HG03378 (cell line): ENCODE measurements at regions not wholly inside any gene's neighbourhood (a gene's known extent, or its start where the extent isn't known, plus 50 kb on each side); places are given as distances from the start of the nearest gene placed in this dataset.
A peak's percentile ranks its signal among the peaks of the same experiment; 100 is the strongest.
"Not testable (repeated sequence)": the region's sequence is repeated elsewhere in the genome, so short reads cannot be mapped to it uniquely, and the experiment has no call there.

Experiments
- ATAC-seq: cut with Tn5 transposase; IDR thresholded peaks from one replicate; pipeline ENCODE4 v1.9.1; 2021; ENCODE audit warnings: mild to moderate bottlenecking, moderate library complexity; ENCODE audit not compliant: unreplicated experiment

DNA sequence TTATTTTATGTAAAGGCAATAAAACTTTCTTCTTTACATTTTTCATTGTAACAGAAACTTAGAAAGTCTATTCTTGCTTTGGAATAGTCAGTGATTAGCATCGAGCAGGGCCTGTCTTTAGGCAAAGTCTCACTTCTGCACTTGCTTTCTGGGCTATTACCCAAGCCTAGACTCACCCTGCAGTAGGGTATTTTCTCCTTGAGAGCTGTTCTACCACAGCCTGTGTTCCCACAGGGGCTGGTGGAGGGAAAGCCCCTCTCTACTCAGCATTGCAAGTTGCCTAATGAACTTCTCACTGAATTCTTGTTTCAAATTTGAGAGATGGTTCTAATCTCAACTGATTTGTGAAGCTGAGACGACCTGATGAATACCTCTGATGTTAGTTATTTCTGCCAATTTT is 111.7 kb upstream of the KLHL14 start:
- ATAC-seq: peak; percentile 91

- ATAC-seq: no peak
These were observed 108.2 kb upstream of the KLHL14 start for GRCh38 chr18:32881009-32881408.

DNA sequence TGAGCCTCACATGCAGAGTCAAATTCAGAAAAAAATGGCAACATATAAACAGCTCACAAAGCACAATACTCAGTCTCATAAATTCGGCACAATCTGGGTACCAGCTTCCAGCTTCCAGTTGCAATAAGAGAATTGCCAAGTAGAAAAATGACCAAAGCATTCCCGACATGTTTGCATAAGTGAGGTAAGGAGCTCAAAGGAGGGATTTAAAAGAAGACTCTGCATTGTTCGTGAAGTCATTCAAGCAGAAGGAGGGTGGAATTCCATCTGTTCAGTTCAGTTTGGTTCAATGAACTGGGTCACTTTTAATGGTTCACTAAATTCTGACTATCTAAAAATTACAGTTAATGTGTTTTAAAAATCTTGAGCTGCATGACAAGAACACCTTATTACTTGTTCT is 106.7 kb upstream of the KLHL14 start:
- ATAC-seq: no peak

DNA sequence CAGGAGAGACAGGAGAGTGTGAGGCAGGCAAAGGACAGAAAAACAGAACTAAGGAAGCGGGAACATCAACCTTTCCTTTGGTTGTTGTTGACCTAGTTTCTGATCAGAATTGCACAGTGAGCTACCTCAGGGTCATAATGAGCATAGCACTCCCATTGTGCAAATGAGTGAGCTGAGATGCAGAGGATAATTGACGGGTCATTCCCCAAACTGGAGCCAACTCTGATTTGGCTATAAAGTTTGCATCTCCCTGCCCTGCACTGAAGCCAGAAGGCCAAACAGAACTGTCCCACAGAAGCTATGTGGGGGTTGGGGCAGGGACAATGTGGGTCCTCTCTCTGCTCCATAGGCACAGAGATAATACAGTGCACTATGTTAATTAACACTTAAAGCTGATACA is 105.6 kb upstream of the KLHL14 start:
- ATAC-seq: no peak

- ATAC-seq: no peak
These were observed 104.5 kb upstream of the KLHL14 start for GRCh38 chr18:32877371-32877770.

DNA sequence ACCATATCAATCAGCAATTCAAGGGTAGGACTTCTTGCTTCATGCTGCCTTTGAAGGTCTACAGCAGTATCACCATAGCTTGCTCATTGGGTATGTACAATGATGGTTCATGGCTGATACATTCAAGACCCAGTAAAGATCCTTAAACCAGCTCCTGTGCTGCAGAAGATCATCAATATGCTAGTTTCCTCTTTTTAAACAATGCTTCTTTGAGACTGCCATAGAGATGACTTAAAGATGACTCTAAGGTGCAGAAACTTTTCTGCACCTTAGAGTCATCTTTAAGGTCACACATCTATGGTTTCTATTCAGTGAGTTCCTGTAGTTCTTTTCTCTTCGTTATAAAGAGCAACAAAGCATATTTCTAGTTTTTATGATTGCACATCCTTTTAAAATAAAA is 102.8 kb upstream of the KLHL14 start:
- no peak for ATAC-seq

DNA sequence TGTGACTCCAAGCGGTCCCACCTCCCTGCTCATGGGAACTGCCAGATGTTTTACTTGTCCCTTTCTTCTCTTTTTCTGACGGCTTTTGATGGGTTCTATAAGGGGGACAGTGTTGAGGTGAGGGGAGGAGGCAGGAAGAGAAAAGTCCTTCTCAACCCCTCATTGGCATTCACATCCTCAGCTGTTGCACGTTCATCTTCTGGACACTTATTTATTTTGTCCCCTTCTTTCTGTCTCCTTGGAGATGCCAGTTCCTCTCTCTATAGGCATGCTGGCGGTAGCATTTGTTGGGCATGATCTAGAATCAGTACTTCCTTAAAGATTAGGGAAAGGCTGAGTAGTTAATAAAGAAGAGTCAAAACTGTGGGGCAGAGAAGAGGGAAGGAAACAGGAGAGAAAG is 99.0 kb upstream of the KLHL14 start:
- no peak for ATAC-seq

DNA sequence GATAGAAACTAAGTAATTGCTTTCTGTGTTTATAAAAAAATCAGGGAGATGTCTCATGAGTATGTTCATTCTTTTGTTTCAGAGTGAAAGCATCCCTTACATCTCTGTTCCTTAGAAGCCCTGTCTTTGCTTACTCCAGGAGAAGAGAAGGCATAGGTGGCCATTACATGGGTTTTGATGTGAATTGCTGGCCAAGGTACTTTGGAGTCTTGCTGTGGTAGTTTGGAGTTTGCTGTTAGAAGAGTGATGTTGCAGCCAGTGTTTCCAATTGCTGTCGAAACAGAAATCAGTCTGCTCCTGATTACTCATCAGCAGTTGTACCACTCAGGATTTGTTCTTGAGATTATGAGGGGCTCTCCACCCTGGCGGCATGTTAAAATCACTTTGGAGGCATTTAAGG is 97.8 kb upstream of the KLHL14 start:
- ATAC-seq: no peak

- no peak for ATAC-seq
These were observed 95.6 kb upstream of the KLHL14 start for GRCh38 chr18:32868406-32868805.

DNA sequence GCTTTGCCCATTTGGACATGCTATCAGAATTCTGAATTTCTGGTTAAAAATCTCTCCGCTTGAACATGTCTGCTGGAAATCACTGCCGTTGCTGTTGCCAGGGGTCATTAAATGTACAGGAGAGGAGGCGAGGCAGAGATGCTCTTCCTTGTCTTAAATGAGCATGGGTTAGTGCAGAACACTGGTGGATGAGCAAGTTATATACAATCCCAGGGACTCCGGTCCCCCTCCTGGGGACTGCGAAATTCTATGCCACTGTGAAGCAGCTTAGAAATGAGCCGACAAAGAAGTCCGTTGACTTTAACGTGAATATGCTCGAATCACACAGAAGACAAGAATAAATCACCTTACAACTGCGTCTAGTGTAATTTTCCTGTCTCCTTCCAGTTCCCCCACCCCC is 95.1 kb upstream of the KLHL14 start:
- ATAC-seq: no peak

DNA sequence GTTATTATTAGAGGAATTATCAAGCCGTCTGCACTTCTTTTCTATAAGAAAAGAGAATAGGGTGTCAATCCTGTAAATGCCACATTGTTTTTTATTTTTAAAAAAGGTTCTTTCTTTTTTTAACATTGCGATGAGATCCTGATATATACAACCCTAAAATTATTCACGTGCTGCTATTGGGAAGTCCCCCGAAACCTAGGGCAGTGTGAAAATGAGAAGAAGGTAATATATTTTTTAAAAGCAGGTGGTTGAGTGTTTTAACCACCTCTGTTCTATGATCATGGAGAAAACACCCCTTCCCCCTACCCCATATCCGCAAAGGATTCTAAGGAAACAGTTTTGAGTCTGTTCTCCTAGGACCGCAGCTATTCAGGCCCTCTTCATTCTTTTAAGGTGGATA is 94.5 kb upstream of the KLHL14 start:
- no peak for ATAC-seq

DNA sequence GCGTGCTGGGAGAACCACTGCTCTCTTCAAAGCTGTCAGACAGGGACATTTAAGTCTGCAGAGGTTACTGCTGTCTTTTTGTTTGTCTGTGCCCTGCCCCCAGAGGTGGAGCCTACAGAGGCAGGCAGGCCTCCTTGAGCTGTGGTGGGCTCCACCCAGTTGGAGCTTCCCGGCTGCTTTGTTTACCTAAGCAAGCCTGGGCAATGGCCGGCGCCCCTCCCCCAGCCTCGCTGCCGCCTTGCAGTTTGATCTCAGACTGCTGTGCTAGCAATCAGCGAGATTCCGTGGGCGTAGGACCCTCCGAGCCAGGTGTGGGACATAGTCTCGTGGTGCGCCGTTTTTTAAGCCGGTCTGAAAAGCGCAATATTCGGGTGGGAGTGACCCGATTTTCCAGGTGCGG is 89.2 kb upstream of the KLHL14 start:
- ATAC-seq: not testable (repeated sequence)

DNA sequence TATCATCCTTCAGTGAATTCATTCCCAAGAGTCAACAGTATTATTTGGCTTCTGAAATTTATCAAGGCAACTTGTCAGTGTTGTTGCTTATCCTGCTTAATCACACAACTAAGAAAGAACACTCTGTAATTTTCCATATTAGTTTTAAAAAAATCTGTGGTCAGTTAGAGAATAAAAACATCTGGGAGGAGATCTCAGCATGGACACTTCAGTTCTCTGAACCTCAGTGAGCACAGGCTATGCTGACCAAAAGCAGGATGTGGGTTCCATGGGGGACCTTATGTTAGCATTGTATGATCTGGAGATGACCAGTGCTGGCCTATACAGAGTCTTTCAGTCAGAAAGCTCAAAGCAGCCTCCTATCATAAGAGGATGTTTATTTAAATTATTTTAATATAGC is 79.1 kb upstream of the KLHL14 start:
- no peak for ATAC-seq

DNA sequence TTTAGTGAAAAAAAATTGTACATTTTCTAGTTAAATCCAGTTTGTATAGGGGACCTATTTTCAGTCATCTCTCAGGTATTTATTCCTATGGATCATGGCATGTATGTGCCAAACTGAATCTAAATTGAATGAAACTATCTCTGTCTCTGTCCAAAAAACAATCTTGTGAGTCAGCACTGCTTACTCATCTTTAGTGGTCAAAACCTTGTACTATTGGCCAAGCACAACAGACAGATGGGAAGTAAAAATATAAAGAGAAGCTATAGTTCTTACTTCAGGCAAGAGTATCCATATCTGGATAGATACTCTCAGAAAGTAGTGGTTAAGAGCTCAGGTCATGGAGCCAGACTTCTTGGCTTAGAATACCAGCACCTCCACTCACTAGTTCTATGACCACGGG is 76.0 kb upstream of the KLHL14 start:
- no peak for ATAC-seq

GRCh38 chr18:32847691-32848090 is 74.9 kb upstream of the KLHL14 start:
- no peak for ATAC-seq

DNA sequence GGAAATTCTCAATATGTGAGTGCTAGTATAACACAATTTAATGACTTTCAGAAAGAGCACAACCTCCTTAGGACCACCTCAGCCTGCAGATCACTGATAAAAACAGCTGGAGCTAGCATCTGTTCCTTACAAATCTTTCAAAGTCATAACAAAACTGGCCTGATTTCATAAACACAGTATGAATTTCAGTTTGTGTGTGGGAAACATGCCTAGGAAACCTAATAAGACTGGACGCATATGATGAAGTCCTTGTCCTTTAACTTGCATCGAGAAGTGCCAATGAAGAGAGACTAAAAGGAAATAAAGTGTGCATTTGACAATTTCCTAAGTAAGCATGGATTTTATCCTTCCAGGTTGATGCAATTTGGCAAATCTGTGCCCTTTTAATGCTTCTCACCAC is 74.1 kb upstream of the KLHL14 start:
- no peak for ATAC-seq

- ATAC-seq: no peak
These were observed 68.1 kb upstream of the KLHL14 start for GRCh38 chr18:32840962-32841361.

DNA sequence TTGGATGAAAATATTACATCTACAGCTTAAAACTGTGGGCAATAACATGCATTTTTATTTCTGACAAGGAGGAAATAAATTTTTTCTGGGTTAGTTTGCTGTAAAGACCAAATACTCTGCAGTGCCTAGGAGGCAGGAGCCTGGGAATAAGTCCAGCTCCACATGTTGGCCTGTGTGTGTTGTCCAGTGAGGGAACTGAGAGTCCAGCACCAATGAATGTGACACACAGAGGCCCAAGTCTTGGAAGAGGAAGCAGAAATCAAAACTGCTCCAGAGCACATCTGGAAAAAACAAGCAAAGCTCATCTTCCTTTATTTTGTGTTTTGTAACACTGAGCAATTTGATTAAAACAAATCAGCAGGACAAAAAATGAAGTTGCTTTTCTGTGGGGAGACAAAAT is 63.1 kb upstream of the KLHL14 start:
- ATAC-seq: no peak

DNA sequence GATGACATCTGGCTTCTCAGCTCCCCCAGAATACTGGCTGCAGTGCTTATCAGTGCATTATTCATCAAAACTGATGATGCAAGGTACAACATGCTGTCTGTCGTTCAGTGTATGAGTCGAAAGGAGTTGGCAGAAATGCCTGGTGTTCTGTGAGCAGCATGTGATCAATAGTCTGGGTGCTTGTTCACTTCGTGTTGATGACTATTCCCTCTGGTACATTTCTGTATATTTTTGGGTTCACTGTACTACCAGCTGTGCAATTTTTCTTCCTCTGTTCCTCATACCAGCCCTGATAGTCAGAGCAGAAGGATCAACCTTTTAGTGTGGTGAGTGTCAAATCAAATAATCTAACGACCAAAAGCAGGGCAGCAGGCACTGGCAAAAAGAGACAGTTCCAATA is 59.0 kb upstream of the KLHL14 start:
- no peak for ATAC-seq

DNA sequence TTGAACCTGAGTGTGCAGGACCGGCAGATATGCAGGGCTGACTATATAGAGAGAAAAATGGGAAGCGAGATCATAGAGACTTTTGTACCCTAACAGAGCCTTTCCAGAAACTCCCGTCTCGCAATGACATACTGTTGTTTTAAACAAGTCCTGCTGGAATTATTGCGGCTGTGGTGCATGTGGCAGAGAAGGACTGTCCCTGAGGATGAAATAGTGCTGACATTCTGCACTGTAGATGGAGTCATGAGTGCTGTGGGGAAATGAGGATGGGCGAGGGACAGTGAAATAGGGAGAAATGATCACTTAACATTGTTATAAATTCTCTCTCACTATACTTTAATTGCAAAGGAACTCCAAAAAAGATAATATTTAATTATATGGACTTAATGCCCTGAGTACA is 50.4 kb upstream of the KLHL14 start:
- no peak for ATAC-seq
